GM06990 (cell line): ENCODE measurements at regions not wholly inside any gene's neighbourhood (a gene's known extent, or its start where the extent isn't known, plus 50 kb on each side); places are given as distances from the start of the nearest gene placed in this dataset.

Experiments
- DNase-seq: peaks from one replicate; pipeline ENCODE4 v3.0.0-alpha.2; 2011; ENCODE audit not compliant: insufficient read length; ENCODE audit errors: extremely low read depth
- H3K27me3 ChIP-seq: replicated peaks from 2 replicates; pipeline ENCODE4 v1.6.0; 2011; ENCODE audit warnings: low read length; ENCODE audit not compliant: control insufficient read depth, insufficient read depth
- H3K36me3 ChIP-seq: 2 replicates; pipeline ENCODE4 v1.5.1; 2011; ENCODE audit warnings: low read length; ENCODE audit not compliant: control insufficient read depth, insufficient read depth
- H3K4me3 ChIP-seq: replicated peaks from 2 replicates; pipeline ENCODE4 v1.5.1; 2011; ENCODE audit warnings: low read depth, mild to moderate bottlenecking, control low read depth, low read length
- TF ChIP-seq, protein P1 (sequence below): IDR thresholded peaks from 2 replicates; pipeline ENCODE4 v1.5.1; 2011; ENCODE audit warnings: low read length, control low read depth, mild to moderate bottlenecking, inconsistent platforms; ENCODE audit not compliant: insufficient read depth, poor library complexity, severe bottlenecking

DNA sequence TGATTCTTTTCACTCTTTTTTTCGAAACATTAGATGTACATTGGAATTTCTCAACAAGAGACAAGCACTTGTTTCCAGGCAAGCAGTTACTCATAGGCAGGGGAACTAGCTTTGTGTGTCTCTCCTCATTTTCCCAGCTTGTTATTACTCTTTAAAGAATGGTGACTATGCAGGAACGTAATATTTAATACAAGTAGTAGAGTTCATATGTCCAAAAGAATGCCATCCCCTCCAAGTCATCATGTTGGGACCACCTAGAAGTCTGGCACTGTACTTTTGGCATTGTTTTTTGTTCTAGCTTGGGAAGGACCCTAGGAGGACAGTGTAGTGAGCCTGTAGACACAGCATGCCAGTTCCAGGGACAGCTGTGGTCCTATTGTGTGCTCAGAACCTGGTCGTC lies 650.7 kb downstream of the INHBA start:
- TF ChIP-seq, protein P1, sequence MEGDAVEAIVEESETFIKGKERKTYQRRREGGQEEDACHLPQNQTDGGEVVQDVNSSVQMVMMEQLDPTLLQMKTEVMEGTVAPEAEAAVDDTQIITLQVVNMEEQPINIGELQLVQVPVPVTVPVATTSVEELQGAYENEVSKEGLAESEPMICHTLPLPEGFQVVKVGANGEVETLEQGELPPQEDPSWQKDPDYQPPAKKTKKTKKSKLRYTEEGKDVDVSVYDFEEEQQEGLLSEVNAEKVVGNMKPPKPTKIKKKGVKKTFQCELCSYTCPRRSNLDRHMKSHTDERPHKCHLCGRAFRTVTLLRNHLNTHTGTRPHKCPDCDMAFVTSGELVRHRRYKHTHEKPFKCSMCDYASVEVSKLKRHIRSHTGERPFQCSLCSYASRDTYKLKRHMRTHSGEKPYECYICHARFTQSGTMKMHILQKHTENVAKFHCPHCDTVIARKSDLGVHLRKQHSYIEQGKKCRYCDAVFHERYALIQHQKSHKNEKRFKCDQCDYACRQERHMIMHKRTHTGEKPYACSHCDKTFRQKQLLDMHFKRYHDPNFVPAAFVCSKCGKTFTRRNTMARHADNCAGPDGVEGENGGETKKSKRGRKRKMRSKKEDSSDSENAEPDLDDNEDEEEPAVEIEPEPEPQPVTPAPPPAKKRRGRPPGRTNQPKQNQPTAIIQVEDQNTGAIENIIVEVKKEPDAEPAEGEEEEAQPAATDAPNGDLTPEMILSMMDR: no peak
- H3K36me3 ChIP-seq: no peaks in the 10 kb centered on the region
- DNase-seq: no peak
- no peaks in the 10 kb centered on the region; the same call in 1 of the 2 replicates for H3K27me3 ChIP-seq
- H3K4me3 ChIP-seq: no peak overlapping the region

DNA sequence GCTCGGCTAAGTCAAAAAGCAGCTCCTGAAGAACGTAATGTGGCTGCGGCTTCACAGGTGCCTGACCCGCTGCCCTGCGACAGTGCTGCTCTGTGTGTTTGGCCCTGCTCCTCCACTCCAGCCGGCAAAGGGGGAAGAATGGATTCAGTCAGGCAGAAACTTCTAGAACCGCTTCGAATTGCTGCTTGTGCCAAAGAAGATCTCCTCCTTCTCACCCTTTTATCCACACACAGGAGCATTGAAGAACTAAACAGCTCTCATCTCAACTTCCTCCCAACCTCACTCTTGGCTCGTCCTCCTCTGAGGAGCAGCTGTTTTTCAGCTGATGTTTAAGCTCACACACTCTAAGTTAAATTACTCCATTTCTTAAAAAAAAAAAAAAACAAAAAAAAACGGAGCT lies 651.4 kb downstream of the INHBA start:
- no peaks in the 10 kb centered on the region for H3K36me3 ChIP-seq
- DNase-seq: no peak
- no peaks in the 10 kb centered on the region; the same call in 1 of the 2 replicates for H3K27me3 ChIP-seq
- no peak overlapping the region for H3K4me3 ChIP-seq
- TF ChIP-seq, protein P1: no peak

DNA sequence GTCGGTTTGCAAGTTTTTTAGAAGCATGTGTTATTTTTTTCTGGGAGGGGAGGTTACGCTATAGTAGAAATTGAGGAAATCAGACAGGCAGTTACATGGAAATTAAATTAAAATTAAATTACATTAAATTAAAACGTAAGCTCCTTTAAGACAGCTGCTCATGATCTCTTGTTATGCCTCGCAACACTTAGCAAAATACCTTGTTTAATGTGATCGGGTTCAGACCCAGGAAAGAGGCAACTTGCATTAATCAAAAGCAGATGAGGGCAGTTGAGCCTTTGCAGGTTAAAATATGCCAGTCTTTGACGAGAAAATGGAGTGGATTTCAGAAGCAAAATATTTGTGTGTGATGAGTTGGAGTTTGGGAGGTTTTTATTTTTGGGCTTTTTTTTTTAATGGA lies 651.8 kb downstream of the INHBA start:
- H3K36me3 ChIP-seq: no peaks in the 10 kb centered on the region
- no peaks in the 10 kb centered on the region; the same call in 1 of the 2 replicates for H3K27me3 ChIP-seq
- TF ChIP-seq, protein P1: no peak
- DNase-seq: no peak
- H3K4me3 ChIP-seq: no peak overlapping the region

DNA sequence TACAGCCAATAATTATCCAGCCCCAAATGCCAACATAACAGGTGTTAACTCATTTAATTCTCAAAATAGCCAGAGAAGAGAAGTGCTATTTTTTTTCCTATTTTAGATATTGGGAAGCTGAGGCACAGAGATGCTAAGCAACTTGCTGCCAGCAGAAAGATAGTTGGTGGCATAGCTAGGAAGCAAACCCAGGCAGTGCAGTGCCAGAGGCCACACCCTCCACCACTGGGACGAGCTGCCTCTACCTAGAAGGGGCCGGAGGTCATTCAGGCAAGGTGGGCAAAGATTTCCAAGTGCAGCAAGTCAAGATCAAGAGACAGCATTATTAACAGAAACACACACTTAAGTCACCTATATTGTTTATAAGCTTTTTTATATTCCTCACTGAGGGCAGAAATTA lies 654.1 kb downstream of the INHBA start:
- DNase-seq: no peak
- Histone ChIP-seq H3K27me3 (no peaks in the 10 kb centered on the region; the same call in 1 of the 2 replicates), H3K36me3 (no peaks in the 10 kb centered on the region), H3K4me3 (no peak overlapping the region)
- TF ChIP-seq, protein P1: no peak

DNA sequence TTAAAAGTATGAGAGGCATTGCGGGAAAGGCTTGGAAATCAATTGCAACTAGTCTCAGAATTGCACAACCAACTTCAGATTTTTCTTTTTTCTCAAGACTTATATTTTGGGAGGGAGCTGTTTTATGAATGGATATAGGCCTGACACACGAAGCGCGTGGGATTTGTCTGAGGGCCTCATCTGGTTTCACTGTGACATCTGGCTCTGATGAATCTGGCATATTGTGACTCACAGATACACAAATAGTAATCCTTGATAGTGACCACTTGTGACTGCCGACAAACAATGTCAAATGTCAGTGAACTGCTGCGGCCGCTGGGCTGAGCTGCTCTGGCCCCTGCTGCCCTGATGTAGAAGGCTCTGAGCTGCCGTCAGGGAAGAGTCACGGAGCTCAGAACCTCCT lies 655.1 kb downstream of the INHBA start:
- no peak for DNase-seq

More for the DNA sequence above, 655.1 kb downstream of the INHBA start:
- Histone ChIP-seq H3K36me3 (no peaks in the 10 kb centered on the region), H3K27me3 (no peaks in the 10 kb centered on the region; the same call in 1 of the 2 replicates), H3K4me3 (no peak overlapping the region)
- TF ChIP-seq, protein P1: no peak
